GM19468 (cell line): ENCODE measurements at regions not wholly inside any gene's neighbourhood (a gene's known extent, or its start where the extent isn't known, plus 50 kb on each side); places are given as distances from the start of the nearest gene placed in this dataset.
A peak's percentile ranks its signal among the peaks of the same experiment; 100 is the strongest.
"Not testable (repeated sequence)": the region's sequence is repeated elsewhere in the genome, so short reads cannot be mapped to it uniquely, and the experiment has no call there.

Source experiments
- ATAC-seq: cut with Tn5 transposase; IDR thresholded peaks from one replicate; pipeline ENCODE4 v1.9.1; 2021; ENCODE audit warnings: mild to moderate bottlenecking, moderate library complexity, moderate number of reproducible peaks; ENCODE audit not compliant: unreplicated experiment; ENCODE audit errors: extremely low read depth

GRCh38 chr14:36420149-36420687 is 99.8 kb upstream of the MBIP start:
- ATAC-seq, result no peak

- no peak for ATAC-seq
These were observed 98.5 kb upstream of the MBIP start for GRCh38 chr14:36418937-36419336.

- ATAC-seq, result not testable (repeated sequence)
These were observed 91.5 kb upstream of the MBIP start for GRCh38 chr14:36411951-36412350.

GRCh38 chr14:36408388-36408787 is 88.0 kb upstream of the MBIP start:
- no peak for ATAC-seq

- no peak for ATAC-seq
These were observed 85.3 kb upstream of the MBIP start for GRCh38 chr14:36405589-36406274.

- ATAC-seq, result no peak
These were observed 82.4 kb upstream of the MBIP start for GRCh38 chr14:36402867-36403266.

GRCh38 chr14:36398463-36399291 is 78.2 kb upstream of the MBIP start:
- no peak for ATAC-seq

GRCh38 chr14:36397357-36397756 is 76.9 kb upstream of the MBIP start:
- ATAC-seq, result no peak

- ATAC-seq, result no peak
These were observed 76.4 kb upstream of the MBIP start for GRCh38 chr14:36396798-36397197.

- ATAC-seq, result no peak
These were observed 74.2 kb upstream of the MBIP start for GRCh38 chr14:36394593-36394992.

GRCh38 chr14:36390718-36391117 is 70.3 kb upstream of the MBIP start:
- no peak for ATAC-seq

- ATAC-seq, result no peak
These were observed 63.5 kb upstream of the MBIP start for GRCh38 chr14:36383767-36384431.

GRCh38 chr14:36373982-36374673 is 53.7 kb upstream of the MBIP start:
- ATAC-seq, result peak; percentile 44
